22Rv1 (cell line): ENCODE measurements at regions not wholly inside any gene's neighbourhood (a gene's known extent, or its start where the extent isn't known, plus 50 kb on each side); places are given as distances from the start of the nearest gene placed in this dataset.

Experiments
- CTCF ChIP-seq: fragments of 450-650 bp; IDR thresholded peaks from 2 replicates; pipeline ENCODE4 v1.5.1; 2017; ENCODE audit warnings: mild to moderate bottlenecking
- ZFX ChIP-seq: fragments of 450-650 bp; IDR thresholded peaks from 2 replicates; pipeline ENCODE4 v1.6.1; 2017; ENCODE audit warnings: antibody characterized with exemption, borderline replicate concordance

- TF ChIP-seq CTCF = no peak
- TF ChIP-seq ZFX = no peak
Observed at GRCh38 chr2:57313678-57314077, 732.9 kb upstream of the VRK2 start.
